ENCODE measurements at regions not wholly inside any gene's neighbourhood (a gene's known extent, or its start where the extent isn't known, plus 50 kb on each side); places are given as distances from the start of the nearest gene placed in this dataset.

GRCh38 chr5:130289132-130290088 lies 385.1 kb downstream of the CHSY3 start:
- Mint-ChIP-seq H3K27me3 (ENCODE audit: low read depth) (no peaks in the 10 kb centered on the region), H3K4me3 (ENCODE audit: unreplicated experiment) (no peak overlapping the region), H3K9me3 (ENCODE audit: low read depth) (no peaks in the 10 kb centered on the region), H3K36me3 (ENCODE audit: low read depth) (no peaks in the 10 kb centered on the region), H3K4me1 (ENCODE audit: low read depth) (peaks cover 32% of the 10 kb centered on the region), H3K27ac (ENCODE audit: unreplicated experiment) (no peak overlapping the region)
- TF ChIP-seq CTCF (IDR thresholded peaks at IDR 0.05): no peak
- no peak for DNase-seq (ENCODE audit: low spot score)

- peaks cover 32% of the 10 kb centered on the region for H3K4me1 Mint-ChIP-seq (ENCODE audit: low read depth)
- no peak for TF ChIP-seq CTCF (IDR thresholded peaks at IDR 0.05)
- no peaks in the 10 kb centered on the region for H3K36me3 Mint-ChIP-seq (ENCODE audit: low read depth)
- H3K9me3 Mint-ChIP-seq (ENCODE audit: low read depth): no peaks in the 10 kb centered on the region
- no peak overlapping the region for H3K4me3 Mint-ChIP-seq (ENCODE audit: unreplicated experiment)
- no peak for DNase-seq (ENCODE audit: low spot score)
- H3K27me3 Mint-ChIP-seq (ENCODE audit: low read depth): no peaks in the 10 kb centered on the region
- H3K27ac Mint-ChIP-seq (ENCODE audit: unreplicated experiment): no peak overlapping the region
Measured at GRCh38 chr5:130287438-130287837, 383.2 kb downstream of the CHSY3 start.

- Mint-ChIP-seq H3K4me3 (ENCODE audit: unreplicated experiment) (no peak overlapping the region), H3K27me3 (ENCODE audit: low read depth) (no peaks in the 10 kb centered on the region), H3K4me1 (ENCODE audit: low read depth) (peaks cover 35% of the 10 kb centered on the region), H3K9me3 (ENCODE audit: low read depth) (no peaks in the 10 kb centered on the region), H3K27ac (ENCODE audit: unreplicated experiment) (no peak overlapping the region), H3K36me3 (ENCODE audit: low read depth) (no peaks in the 10 kb centered on the region)
- TF ChIP-seq CTCF (IDR thresholded peaks at IDR 0.05): no peak
- no peak for DNase-seq (ENCODE audit: low spot score)
Measured at GRCh38 chr5:130286971-130287370, 382.7 kb downstream of the CHSY3 start.

GRCh38 chr5:130282049-130282448 lies 377.8 kb downstream of the CHSY3 start:
- DNase-seq (ENCODE audit: low spot score): no peak
- H3K4me3 Mint-ChIP-seq (ENCODE audit: unreplicated experiment): no peak overlapping the region
- H3K4me1 Mint-ChIP-seq (ENCODE audit: low read depth): peaks cover 22% of the 10 kb centered on the region
- H3K9me3 Mint-ChIP-seq (ENCODE audit: low read depth): no peaks in the 10 kb centered on the region
- H3K27me3 Mint-ChIP-seq (ENCODE audit: low read depth): no peaks in the 10 kb centered on the region
- H3K27ac Mint-ChIP-seq (ENCODE audit: unreplicated experiment): no peak overlapping the region
- no peaks in the 10 kb centered on the region for H3K36me3 Mint-ChIP-seq (ENCODE audit: low read depth)
- no peak for TF ChIP-seq CTCF (IDR thresholded peaks at IDR 0.05)

- no peak for DNase-seq (ENCODE audit: low spot score)
- peaks cover 2% of the 10 kb centered on the region for H3K9me3 Mint-ChIP-seq (ENCODE audit: low read depth)
- H3K27me3 Mint-ChIP-seq (ENCODE audit: low read depth): peaks cover 3% of the 10 kb centered on the region
- no peak overlapping the region for H3K27ac Mint-ChIP-seq (ENCODE audit: unreplicated experiment)
- H3K4me1 Mint-ChIP-seq (ENCODE audit: low read depth): peaks cover 13% of the 10 kb centered on the region
- H3K36me3 Mint-ChIP-seq (ENCODE audit: low read depth): no peaks in the 10 kb centered on the region
- no peak overlapping the region for H3K4me3 Mint-ChIP-seq (ENCODE audit: unreplicated experiment)
- no peak for TF ChIP-seq CTCF (IDR thresholded peaks at IDR 0.05)
Measured at GRCh38 chr5:130280528-130281217, 376.4 kb downstream of the CHSY3 start.

Data from chondrocyte (in vitro differentiated cells).